Hippocampal formation (tissue), 2 donors: ENCODE measurements at regions not wholly inside any gene's neighbourhood (a gene's known extent, or its start where the extent isn't known, plus 50 kb on each side); places are given as distances from the start of the nearest gene placed in this dataset.

ENCODE experiments used
- DNase-seq, 2 donors: peaks; one replicate each; lab custom pipeline; 2025; lab: John Stamatoyannopoulos, UW

- DNase-seq: no peak
These were observed 329.1 kb upstream of the TSHZ2 start for GRCh38 chr20:52643034-52643433.

DNA sequence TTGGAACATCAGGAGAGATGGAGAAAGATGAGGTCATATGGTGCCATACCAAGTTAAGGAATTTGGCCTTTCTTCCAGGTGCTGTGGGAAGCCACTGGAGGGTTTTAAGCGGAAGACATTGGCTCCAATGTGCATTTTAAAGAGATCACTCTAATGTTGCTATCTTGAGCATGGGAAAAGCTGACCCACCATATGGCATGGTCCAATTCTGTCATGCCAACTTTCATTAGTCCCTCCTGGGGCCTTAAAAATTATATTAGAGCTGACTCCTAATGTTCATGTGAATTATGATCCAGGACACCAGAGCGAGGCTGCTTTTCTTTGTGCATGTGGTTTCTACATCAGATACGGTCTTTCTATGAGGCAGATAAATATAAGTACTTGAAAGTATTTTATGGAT, 335.0 kb upstream of the TSHZ2 start:
- no peak for DNase-seq

- no peak for DNase-seq
These were observed 340.7 kb upstream of the TSHZ2 start for GRCh38 chr20:52631469-52631868.

DNA sequence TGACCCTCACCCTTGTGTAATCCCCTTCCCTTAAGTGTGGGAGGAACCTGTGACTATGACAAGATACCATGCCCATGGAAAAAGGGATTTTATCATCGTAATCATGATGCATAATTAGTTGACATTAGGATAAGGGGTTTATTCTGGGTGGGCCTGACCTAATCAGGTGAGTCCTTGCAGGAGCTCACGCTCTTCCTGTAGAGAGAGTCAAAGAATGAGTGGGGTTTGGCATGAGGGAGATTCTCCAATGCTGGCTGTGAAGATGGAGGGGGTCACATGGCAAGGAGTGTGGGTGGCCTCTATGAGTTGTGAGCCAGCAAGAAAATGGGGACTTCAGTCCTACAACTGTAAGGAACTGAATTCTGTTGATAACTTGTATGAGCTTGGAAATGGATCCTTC, 342.0 kb upstream of the TSHZ2 start:
- no peak for DNase-seq

- DNase-seq: no peak
These were observed 347.9 kb upstream of the TSHZ2 start for GRCh38 chr20:52624281-52624680.

DNA sequence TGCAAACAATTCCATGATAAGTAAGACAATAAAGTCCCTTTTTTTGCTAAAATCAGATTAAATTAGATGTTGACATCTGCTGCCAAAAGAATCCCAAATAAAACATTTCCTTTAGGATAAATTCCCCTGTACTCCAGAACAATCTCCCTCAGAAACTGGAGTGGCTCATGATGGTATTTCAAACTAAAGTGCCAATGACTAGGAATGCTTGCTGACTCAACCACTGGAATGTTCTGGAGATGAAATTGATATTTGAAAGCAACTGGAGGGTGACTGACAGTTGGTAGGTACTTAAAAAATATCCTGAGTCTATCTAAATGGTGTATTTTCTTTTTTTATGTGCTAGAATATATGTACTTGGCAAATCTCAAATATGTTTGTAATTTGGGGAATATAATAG, 350.1 kb upstream of the TSHZ2 start:
- DNase-seq: no peak

GRCh38 chr20:52621401-52621800, 350.8 kb upstream of the TSHZ2 start:
- no peak for DNase-seq

- DNase-seq: no peak
These were observed 352.5 kb upstream of the TSHZ2 start for GRCh38 chr20:52619671-52620070.

- DNase-seq: no peak
These were observed 353.1 kb upstream of the TSHZ2 start for GRCh38 chr20:52619101-52619500.

- no peak for DNase-seq
These were observed 355.5 kb upstream of the TSHZ2 start for GRCh38 chr20:52616629-52617028.

- DNase-seq: no peak
These were observed 357.9 kb upstream of the TSHZ2 start for GRCh38 chr20:52614051-52614863.

DNA sequence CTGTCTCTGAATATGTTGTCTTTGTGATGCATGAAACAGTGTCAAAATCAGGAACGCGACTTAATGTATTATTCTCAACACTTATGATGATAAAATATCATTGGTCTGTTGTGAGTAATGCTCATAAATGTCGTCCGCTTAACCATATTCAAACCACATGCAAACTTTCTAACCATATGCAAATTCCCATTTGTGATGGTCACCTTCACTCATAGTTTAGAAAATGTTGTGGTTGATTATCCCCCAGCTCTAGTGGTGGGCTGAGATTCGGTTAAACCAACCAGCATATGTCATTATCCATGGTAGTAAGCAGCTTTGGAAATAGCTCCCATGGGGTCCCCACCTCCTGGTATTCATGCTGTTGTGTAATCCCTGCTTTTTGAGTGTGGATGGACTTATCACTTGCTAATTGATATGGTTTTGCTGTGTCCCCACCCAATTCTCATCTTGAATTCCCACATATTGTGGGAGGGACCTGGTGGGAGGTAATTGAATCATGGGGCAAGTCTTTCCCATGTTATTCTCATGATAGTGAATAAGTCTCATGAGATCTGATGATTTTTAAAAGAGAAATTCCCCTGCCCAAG, 360.0 kb upstream of the TSHZ2 start:
- DNase-seq: no peak

DNA sequence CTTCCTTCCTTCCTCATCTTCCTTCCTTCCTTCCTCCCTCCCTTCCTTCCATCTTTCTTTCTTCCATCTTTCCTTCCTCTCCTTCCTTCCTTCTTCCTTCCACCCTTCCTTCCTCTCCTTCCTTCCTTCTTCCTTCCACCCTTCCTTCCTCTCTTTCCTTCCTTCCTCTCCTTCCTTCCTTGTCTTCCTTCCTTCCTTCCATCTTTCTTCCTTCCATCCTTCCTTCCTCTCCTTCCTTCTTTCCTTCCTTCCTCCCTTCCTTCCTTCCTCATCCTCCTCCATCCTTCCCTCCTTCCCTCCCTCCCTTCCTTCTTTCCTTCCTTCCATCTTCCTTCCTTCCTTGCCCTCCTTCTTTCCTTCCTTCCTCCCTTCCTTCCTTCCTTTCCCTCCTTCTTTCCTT, 361.4 kb upstream of the TSHZ2 start:
- DNase-seq: no peak

DNA sequence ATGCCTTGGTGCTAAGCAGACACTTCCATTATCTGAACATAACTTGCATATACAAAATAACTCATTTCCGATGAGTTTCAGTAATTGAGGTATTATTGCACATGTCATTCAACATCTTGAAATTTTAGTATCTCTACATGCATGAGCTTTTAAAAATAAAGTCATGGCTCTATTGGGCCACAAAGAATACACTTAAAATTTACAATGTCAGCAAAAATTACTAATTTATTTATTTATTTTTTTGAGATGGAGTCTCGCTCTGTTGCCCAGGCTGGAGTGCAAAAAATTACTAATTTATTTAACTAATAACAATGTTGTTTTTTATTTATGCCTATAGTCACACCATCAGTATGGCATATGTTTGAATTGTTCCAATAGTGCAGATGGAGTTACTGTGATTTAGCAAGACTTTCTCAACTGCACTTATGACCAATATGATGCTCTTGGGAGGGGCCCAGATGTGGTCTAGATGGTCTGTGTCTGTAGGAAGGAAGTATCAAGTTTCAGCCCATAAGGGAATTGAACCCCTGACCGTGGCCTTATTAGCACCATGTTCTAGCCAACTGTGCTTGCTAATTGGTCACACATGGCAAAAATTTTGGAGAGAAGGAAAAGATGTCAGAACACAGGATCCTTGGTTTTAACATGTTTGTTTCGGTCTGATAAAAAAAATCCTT, 370.7 kb upstream of the TSHZ2 start:
- no peak for DNase-seq

DNA sequence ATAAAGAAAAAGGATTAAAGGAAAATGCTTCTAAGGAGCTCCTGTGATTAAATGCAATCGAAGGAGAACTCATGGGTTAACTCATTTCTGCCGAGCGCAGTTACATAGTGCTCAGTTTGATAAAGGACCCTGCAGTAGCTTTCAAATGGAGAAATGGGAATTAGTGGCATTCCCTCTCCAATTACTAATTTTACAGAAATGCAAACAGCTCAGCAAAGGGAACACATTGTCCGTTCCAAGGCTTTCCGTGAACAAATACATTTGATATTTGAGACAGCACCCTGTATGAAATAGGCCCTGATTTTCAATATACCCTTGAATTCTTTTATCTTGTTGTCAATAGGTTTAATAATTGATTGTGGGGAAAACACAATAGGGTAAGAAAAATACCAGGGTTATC, 375.9 kb upstream of the TSHZ2 start:
- DNase-seq: no peak

DNA sequence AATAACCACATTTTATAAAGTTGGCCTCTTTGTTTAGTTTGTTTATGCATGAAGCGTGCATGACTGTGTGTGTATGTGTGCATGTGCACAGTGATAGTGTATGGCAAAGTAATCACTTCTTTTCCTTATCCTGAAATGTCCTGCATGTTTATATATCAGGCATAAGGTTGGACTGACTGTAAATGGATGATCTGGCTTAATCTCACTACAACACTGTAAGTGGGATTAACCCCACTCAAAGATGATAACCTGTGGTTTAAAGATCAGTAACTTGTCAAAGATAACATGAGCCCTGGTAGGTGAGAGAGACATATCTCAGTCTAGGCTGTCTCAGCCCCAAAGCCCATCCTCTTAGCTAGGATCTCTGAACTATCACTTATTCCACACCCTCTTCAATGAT, 376.6 kb upstream of the TSHZ2 start:
- DNase-seq: no peak

DNA sequence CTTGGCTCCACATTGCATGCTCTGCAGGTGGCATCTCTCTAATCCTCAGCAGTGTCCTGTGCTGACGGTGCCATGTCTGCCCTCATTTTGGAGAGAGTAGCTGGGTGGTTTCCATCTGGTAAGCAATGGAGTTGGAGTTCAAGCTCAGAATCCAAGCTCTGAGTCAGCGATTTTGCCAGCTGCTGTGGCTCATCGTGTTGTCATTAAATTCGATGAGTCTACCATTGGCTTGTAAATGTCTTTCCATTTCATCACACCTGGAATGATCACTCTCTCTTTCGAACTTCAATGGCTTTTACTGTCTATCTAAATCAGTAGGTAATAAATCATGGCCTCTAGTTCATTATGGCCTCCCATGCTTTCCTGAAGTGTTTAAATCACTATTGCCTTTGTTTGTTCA, 378.5 kb upstream of the TSHZ2 start:
- no peak for DNase-seq

DNA sequence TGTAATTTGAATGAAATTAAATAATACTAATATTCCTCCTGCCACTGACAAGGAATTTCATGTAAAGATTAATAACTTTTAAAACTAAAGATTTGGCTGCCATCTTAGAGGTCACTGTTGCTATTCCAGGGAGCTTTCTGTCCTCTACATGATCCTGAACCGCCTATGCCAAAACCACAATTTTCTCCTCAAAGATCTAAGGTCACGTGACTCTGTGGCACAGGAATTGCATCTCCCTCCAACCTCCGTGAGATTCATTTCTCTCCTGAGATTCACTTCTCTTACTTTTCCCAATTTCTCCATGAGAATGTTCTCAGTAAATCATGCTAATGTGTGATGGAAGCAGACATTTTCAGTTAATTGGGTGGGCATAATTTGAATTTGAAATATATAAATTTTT, 379.6 kb upstream of the TSHZ2 start:
- DNase-seq: no peak

DNA sequence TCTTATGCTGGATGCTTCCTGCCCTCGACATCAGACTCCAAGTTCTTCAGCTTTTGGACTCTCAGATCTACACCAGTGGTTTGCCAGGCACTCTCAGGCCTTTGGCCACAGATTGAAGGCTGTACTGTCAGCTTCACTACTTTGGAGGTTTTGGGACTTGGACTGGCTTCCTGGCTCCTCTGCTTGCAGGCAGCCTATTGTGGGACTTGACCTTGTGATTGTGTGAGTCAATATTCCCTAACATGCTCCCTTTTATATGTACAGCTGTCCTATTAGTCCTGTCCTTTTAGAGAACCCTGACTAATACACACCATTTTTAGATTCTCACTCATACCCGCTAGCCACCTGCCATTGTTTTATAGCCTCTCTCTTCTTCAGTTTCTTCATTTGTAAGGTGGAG, 382.1 kb upstream of the TSHZ2 start:
- DNase-seq: no peak

GRCh38 chr20:52589251-52589812, 382.8 kb upstream of the TSHZ2 start:
- DNase-seq: no peak

DNA sequence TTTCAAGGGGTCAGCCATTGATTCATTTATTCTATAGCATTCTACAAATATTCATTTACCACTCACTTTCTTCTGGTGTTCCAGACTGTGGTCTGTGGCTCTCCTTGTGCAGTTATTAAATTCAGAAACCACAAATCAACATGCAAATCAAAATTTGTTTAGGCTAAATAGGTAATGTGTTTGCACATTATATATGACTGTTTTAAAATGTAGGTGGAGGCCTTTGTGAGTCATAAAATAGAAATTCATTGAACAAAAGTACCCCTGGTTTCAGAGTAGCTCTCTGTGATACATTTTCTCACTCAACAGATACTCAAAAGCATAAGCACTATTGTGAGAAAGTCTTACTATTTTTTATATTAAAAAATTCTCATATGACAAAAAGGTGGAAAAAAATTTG, 385.5 kb upstream of the TSHZ2 start:
- DNase-seq: no peak

GRCh38 chr20:52585333-52585732, 386.8 kb upstream of the TSHZ2 start:
- no peak for DNase-seq

- no peak for DNase-seq
These were observed 387.0 kb upstream of the ZFP64 start for GRCh38 chr20:52578559-52578958.
